Loucy (cell line): ENCODE measurements at regions not wholly inside any gene's neighbourhood (a gene's known extent, or its start where the extent isn't known, plus 50 kb on each side); places are given as distances from the start of the nearest gene placed in this dataset.

Experiments used
- CTCF ChIP-seq: fragments of 200-600 bp; sonication (generic); conservative IDR thresholded peaks from 2 replicates; pipeline ENCODE4 v1.5.1; 2014; ENCODE audit warnings: mild to moderate bottlenecking, antibody characterized with exemption, low read length
- EZH2phosphoT487 ChIP-seq: fragments of 200-600 bp; IDR thresholded peaks from 2 replicates; pipeline ENCODE4 v1.6.1; 2018; ENCODE audit warnings: antibody characterized with exemption, mild to moderate bottlenecking, moderate library complexity, borderline replicate concordance

- TF ChIP-seq CTCF (no peak), EZH2phosphoT487 (no peak)
Measured at GRCh38 chr10:3879073-3879472, 94.1 kb upstream of the KLF6 start.
